C1 segment of cervical spinal cord (tissue), 14 donors: ENCODE measurements at regions not wholly inside any gene's neighbourhood (a gene's known extent, or its start where the extent isn't known, plus 50 kb on each side); places are given as distances from the start of the nearest gene placed in this dataset.
A peak's percentile ranks its signal among the peaks of the same experiment; 100 is the strongest.

Experiments used
- DNase-seq, 14 donors: peaks; one replicate each; lab custom pipeline; 2025; lab: John Stamatoyannopoulos, UW

DNA sequence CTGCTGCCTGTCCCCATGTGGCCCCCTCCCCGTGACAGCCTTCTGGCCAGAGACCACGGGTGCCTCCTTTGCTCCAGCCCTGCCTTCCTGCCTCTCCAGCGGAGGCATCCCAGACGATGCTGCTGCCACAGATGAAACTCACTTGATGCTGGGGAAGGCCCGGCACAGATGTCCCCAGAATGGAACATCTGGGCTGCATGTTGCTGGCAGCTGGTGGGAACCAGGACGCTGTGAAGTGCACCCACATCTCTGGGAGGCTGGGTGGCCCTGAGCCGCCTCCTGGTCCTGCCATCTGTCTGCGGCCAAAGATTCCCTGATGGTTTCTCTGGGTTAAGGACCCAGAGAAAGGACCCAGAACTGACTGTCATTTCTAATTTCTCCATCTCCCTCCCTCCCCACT is 51.9 kb upstream of the PTPRS start:
- no peak for DNase-seq

DNA sequence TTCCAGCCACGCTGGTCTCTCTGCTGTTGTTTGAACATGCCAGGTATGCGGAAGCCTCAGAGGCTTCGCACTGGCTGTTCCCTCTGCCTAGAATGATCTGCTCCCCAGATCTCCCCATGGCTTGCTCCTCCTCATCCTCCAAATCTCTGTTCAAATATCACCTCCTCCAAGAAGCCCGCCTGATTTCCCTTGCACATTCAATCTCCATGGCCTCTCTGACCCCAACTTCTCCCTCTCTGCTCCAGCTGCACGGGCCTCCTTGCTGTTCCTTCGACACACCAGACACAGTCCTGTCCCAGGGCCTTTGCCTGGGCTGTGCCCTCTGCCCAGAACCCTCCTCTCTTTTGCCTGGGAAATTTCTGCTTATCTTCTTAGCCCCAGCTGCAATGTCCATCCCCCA is 52.5 kb upstream of the PTPRS start:
- no peak for DNase-seq

DNA sequence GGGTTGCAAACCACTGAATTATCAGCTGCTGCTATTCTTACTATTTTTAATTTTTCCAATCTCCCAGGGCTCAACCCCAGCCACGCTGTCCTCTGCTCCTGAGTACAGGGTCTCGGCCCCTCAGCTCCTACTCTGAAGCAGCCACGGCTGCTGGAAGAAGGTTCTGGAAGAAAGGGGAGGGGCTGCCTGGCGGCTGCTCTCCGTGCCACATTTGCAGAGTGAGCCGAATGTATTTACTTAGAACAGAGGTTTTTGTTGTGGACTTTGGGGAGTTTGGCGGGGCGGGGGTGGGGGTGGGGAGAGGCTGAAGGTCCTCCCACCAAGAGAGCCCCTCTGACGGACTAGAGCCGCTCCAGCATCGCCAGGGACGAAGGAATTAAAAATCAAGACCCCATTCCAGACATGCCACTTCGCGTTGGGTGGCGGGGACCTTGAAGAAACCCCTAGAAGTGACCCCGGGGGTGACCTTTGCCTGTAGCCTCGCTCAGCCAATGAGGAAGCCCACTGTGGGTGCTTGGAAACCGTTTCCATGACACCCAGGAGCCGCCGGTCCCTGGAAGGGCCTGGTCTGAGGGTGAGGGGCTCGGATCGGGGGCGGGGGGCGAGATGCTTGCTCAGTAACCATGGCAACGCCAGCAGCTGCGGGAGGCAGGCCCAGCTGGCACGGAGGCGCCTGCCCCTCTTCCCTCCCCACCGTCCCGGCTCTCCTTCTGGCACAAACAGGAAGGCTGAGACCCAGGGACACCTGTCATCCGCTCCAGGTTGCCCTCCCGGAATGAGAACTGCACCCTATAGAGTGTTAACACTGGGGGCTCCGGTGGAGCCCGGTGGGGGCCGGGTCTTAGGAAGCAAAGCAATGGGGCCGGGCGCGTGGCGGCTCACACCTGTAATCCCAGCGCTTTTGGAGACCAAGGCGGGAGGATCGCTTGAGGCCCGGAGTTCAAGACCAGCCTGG is 54.2 kb upstream of the PTPRS start:
- DNase-seq, result no peak

- no peak for DNase-seq
Observed at GRCh38 chr19:5395556-5395955, 54.9 kb upstream of the PTPRS start.

GRCh38 chr19:5396096-5396939 is 55.7 kb upstream of the PTPRS start:
- DNase-seq, result no peak

DNA sequence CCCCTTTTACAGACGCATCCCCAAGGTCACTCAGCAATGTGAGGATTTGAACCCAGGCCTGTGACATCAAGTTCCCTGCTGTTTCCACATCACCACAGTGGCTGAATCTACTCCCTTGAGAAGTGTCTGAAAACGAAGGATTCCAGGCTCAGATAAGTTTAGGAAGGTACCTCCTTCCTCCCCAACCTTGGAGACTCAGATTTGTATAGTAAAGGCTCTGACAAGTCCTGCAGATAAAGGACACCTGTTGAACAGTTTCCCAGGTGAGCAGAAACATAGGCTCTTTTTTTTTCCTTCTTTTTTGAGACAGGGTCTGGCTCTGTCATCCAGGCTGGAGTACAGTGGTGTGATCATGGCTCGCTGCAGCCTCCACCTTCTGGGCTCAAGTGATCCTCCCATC is 56.4 kb upstream of the PTPRS start:
- no peak for DNase-seq

GRCh38 chr19:5397804-5398692 is 57.2 kb upstream of the ZNRF4 start:
- DNase-seq, result no peak

DNA sequence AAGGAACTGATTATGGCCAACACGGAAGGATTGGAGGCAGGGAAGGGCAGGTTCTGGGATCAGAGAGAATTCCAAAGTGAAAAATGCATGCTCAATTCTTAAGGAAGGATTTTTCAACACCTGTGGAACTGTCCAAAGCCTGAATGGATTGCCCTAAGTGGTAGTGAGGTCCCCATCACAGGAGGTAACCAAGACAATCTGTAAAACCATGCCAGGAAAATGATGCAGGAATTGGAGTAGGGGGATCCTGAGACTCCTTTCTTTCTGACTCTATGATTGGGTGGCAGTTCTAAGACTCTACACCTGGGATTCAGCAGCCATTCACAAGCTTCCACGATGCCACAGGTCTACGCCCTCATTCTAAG is 56.5 kb upstream of the ZNRF4 start:
- DNase-seq, result no peak

DNA sequence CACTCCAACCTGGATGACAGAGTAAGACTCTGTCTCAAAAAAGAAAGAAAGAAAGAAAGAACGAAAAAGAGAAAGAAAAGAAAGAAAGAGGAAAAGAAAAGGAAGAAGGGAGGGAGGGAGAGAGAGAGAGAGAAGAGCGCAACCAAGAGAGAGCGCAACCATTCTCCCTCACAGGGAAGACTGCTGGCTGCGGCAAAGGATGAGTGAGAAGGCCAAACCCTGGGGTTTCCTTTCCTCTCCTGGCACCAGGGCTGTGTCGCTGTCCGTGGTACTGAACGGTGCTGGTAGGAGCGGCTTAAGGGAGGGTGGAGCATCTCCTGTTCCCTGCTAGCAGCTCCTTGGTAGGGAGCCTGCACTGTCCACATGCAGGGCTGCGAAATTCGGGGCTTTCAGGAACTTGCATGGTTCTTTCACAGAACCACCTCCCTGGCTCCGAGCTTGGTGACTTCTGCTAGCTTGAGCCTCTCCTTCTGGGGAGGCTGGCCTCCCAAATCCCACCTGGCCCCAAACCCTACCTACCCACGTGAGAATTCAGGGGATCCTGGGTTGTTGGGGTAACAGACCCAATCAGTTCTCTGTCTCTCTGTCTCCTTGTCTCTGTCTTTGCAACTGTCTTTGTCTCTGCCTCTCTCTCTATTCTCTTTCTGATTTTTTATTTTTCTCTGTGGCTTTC is 51.1 kb upstream of the ZNRF4 start:
- peak in 8 of 14 donors; percentile 5 to 52 (median 14) for DNase-seq
